CD4-positive, CD25-positive, alpha-beta regulatory T cell (primary cell): ENCODE measurements at regions not wholly inside any gene's neighbourhood (a gene's known extent, or its start where the extent isn't known, plus 50 kb on each side); places are given as distances from the start of the nearest gene placed in this dataset.

Experiments used
- ATAC-seq, 2 donors: fragments of 150-1000 bp; cut with Tn5 transposase; one replicate each; pipeline ENCODE4 v1.10.0; 2021; ENCODE audit warnings: low read depth in 2 of 2, moderate number of reproducible peaks in 2 of 2, moderate library complexity in 1 of 2
- DNase-seq, 3 donors: peaks; one replicate each; pipeline versions ENCODE4 v3.0.0 to v3.0.0-alpha.2; 2012 to 2022; ENCODE audit warnings: mixed read lengths in 1 of 3
- H3K27ac ChIP-seq: one replicate; pipeline ENCODE4 v1.7.0; 2013; ENCODE audit warnings: mild to moderate bottlenecking, low read length; ENCODE audit not compliant: insufficient read depth, poor library complexity, severe bottlenecking
- H3K27me3 ChIP-seq: one replicate; pipeline ENCODE4 v1.7.0; 2013; ENCODE audit warnings: low read length; ENCODE audit not compliant: control insufficient read depth, insufficient read depth
- H3K36me3 ChIP-seq: one replicate; pipeline ENCODE4 v1.7.0; 2013; ENCODE audit warnings: mild to moderate bottlenecking, low read length, moderate library complexity; ENCODE audit not compliant: control insufficient read depth, insufficient read depth
- H3K4me1 ChIP-seq: 2 replicates; pipeline ENCODE4 v1.7.0; 2013; ENCODE audit warnings: mild to moderate bottlenecking, low read length; ENCODE audit not compliant: insufficient read depth, control insufficient read depth, poor library complexity, severe bottlenecking
- H3K4me3 ChIP-seq: one replicate; pipeline ENCODE4 v1.7.0; 2013; ENCODE audit warnings: low read depth, mild to moderate bottlenecking, low read length, moderate library complexity
- H3K9me3 ChIP-seq, 2 experiments: 1 replicate in 1 of 2; 2 replicates in 1 of 2; pipeline ENCODE4 v1.7.0; 2013; ENCODE audit warnings: low read length in 2 of 2, mild to moderate bottlenecking in 1 of 2, moderate library complexity in 1 of 2; ENCODE audit not compliant: control insufficient read depth in 2 of 2
- H3K27ac Mint-ChIP-seq, 3 donors: one replicate each; pipeline ENCODE4 v1.8.0; 2020 to 2022; ENCODE audit warnings: mild to moderate bottlenecking in 3 of 3, mixed read lengths in 3 of 3, moderate library complexity in 2 of 3
- H3K27me3 Mint-ChIP-seq: one replicate; pipeline ENCODE4 v1.8.0; 2022; ENCODE audit warnings: mild to moderate bottlenecking, mixed read lengths
- H3K36me3 Mint-ChIP-seq: one replicate; pipeline ENCODE4 v1.8.0; 2020; ENCODE audit warnings: mixed read lengths
- H3K4me1 Mint-ChIP-seq, 4 donors: one replicate each; pipeline ENCODE4 v1.8.0; 2020 to 2022; ENCODE audit warnings: mixed read lengths in 4 of 4, mild to moderate bottlenecking in 1 of 4
- H3K4me3 Mint-ChIP-seq, 4 donors: one replicate each; pipeline ENCODE4 v1.8.0; 2020 to 2022; ENCODE audit warnings: mild to moderate bottlenecking in 4 of 4, mixed read lengths in 4 of 4, moderate library complexity in 3 of 4
- H3K9me3 Mint-ChIP-seq, 7 donors: one replicate each; pipeline ENCODE4 v1.8.0; 2020 to 2022; ENCODE audit warnings: mixed read lengths in 7 of 7, mild to moderate bottlenecking in 3 of 7, moderate library complexity in 2 of 7

DNA sequence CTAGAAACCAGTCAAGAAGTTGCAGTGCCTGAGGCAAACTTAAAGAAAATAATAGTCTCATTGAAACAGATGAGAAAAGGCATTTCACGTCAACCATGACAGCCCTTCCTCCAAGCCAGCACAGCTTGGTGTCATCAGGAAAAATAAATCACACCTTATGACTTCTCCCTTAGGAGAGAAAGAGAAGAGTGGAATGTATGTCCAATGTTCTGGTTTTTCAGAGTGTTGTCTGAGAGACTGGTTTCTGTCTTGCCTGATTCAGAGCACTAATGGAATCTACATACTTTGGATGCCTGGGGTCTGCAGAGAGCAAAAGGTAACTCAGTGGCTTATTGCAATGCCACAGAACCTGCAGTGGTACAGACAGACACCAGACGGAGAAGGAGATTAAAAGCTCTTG lies 105.5 kb upstream of the PDE4D start:
- no peaks in the 10 kb centered on the region for H3K27me3 Mint-ChIP-seq
- no peak overlapping the region for H3K4me3 ChIP-seq
- H3K9me3 Mint-ChIP-seq, result peaks cover 0 to 12% (median 4%) of the 10 kb centered on the region in 7 donors
- no peaks in the 10 kb centered on the region for H3K36me3 Mint-ChIP-seq
- H3K9me3 ChIP-seq, result no peaks in the 10 kb centered on the region
- no peaks in the 10 kb centered on the region for H3K4me1 ChIP-seq
- H3K36me3 ChIP-seq, result no peaks in the 10 kb centered on the region
- H3K27ac Mint-ChIP-seq, result no peak overlapping the region
- no peaks in the 10 kb centered on the region for H3K27me3 ChIP-seq
- H3K27ac ChIP-seq, result no peak overlapping the region
- no peak for ATAC-seq
- no peak overlapping the region for H3K4me3 Mint-ChIP-seq
- no peak for DNase-seq
- H3K4me1 Mint-ChIP-seq, result no peaks in the 10 kb centered on the region

DNA sequence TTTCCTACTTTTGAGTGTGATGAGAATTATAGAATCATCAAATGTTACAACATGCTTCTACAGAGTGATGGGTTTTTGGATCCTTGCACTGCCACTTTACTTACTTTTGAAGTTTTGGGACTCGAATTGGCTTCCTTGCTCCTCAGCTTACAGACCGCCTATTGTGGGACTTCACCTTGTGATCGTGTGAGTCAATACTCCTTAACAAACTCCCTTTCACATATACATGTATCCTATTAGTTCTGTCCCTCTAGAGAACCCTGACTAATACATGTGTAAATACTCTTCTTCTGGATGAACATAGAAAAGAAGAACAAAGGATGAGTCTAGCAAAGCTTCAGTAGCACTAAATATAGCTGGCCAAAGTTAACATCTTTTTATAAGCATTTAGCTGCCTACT lies 98.7 kb upstream of the PDE4D start:
- no peak for ATAC-seq

DNA sequence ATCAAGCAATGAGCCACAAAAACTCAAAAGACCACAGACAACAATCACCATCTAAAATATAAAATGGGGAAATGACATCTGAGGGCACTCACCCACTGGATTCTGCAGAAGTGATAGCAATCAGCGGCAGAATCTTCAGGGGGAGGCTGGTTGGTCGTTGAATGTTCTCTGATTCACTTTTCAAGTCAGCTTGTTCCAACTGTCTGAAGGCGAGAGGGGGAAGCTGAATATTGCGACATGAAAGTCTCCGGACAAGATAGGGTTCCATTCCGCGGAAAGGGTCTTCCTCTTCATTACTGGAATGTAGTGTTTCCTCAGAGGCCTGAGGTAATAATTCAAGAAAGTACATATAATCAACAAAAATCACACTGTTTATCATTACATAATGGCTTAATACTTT lies 94.9 kb upstream of the PDE4D start:
- Mint-ChIP-seq H3K4me1 (no peaks in the 10 kb centered on the region), H3K36me3 (no peaks in the 10 kb centered on the region), H3K27me3 (no peaks in the 10 kb centered on the region), H3K9me3 (peaks cover 0 to 4% (median 0%) of the 10 kb centered on the region in 7 donors), H3K4me3 (no peak overlapping the region), H3K27ac (no peak overlapping the region)
- Histone ChIP-seq H3K36me3 (no peaks in the 10 kb centered on the region), H3K27ac (no peak overlapping the region), H3K4me3 (no peak overlapping the region), H3K27me3 (no peaks in the 10 kb centered on the region), H3K9me3 (no peaks in the 10 kb centered on the region), H3K4me1 (no peaks in the 10 kb centered on the region)
- DNase-seq (no peak), ATAC-seq (no peak)

More for the DNA sequence above, 98.7 kb upstream of the PDE4D start:
- no peaks in the 10 kb centered on the region for H3K36me3 Mint-ChIP-seq
- Histone ChIP-seq H3K4me3 (no peak overlapping the region), H3K4me1 (no peaks in the 10 kb centered on the region), H3K9me3 (no peaks in the 10 kb centered on the region), H3K36me3 (no peaks in the 10 kb centered on the region), H3K27ac (no peak overlapping the region), H3K27me3 (no peaks in the 10 kb centered on the region)
- no peaks in the 10 kb centered on the region for H3K27me3 Mint-ChIP-seq
- H3K27ac Mint-ChIP-seq, result no peak overlapping the region
- no peak overlapping the region for H3K4me3 Mint-ChIP-seq
- DNase-seq, result no peak
- H3K9me3 Mint-ChIP-seq, result peaks cover 0 to 4% (median 0%) of the 10 kb centered on the region in 7 donors
- no peaks in the 10 kb centered on the region for H3K4me1 Mint-ChIP-seq

DNA sequence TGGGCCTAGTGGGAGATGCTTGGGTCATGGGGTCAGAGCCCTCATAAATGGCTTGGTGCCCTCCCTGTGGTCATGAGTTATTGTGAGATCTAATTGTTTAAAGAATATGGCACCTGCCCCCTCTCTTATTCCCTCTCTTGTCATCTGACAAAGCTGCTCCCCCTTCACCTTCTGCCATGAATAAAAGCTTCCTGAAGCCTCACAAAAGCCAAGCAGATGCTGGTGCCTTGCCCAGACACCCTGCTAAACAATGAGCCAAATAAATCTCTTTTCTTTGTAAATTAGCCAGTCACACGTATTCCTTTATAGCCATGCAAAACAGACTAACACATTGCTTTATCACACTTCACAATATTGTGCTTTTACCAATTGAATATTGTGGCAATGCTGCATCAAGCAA lies 82.8 kb upstream of the PDE4D start:
- DNase-seq (no peak), ATAC-seq (no peak)
- H3K4me3 ChIP-seq, result no peak overlapping the region
- Mint-ChIP-seq H3K27me3 (no peaks in the 10 kb centered on the region), H3K4me3 (no peak overlapping the region), H3K9me3 (peaks cover 0 to 10% (median 3%) of the 10 kb centered on the region in 7 donors), H3K4me1 (peaks cover 0 to 6% (median 0%) of the 10 kb centered on the region in 4 donors), H3K27ac (no peak overlapping the region), H3K36me3 (no peaks in the 10 kb centered on the region)
- H3K27ac ChIP-seq, result no peak overlapping the region
- no peaks in the 10 kb centered on the region for H3K36me3 ChIP-seq
- H3K27me3 ChIP-seq, result no peaks in the 10 kb centered on the region
- no peaks in the 10 kb centered on the region for H3K4me1 ChIP-seq
- H3K9me3 ChIP-seq, result no peaks in the 10 kb centered on the region

DNA sequence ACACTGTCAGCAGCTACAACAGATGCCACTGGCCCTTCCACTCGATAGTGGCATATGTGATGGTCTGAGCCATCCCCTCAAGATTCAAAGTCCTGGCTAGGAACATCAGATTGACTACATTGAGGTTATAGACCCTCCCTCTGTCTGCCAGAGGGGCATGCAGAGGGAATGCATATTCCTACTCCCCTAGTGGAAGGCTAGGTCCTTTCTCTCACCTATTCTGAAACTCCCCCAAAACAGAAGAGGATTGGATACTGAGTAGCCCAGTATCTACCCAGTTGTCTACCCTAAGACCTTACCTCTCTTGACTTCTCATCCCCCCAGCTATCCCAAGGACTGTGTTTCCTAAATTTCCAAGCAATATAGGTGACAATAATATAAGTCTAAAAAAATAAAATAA lies 78.5 kb upstream of the PDE4D start:
- Histone ChIP-seq H3K27me3 (no peaks in the 10 kb centered on the region), H3K9me3 (no peaks in the 10 kb centered on the region), H3K36me3 (no peaks in the 10 kb centered on the region), H3K4me3 (no peak overlapping the region), H3K27ac (no peak overlapping the region), H3K4me1 (no peaks in the 10 kb centered on the region)
- Mint-ChIP-seq H3K36me3 (no peaks in the 10 kb centered on the region), H3K4me1 (peaks cover 0 to 6% (median 0%) of the 10 kb centered on the region in 4 donors), H3K27me3 (no peaks in the 10 kb centered on the region), H3K4me3 (no peak overlapping the region), H3K27ac (no peak overlapping the region), H3K9me3 (peaks cover 0 to 10% (median 3%) of the 10 kb centered on the region in 7 donors)
- no peak for DNase-seq
- no peak for ATAC-seq

DNA sequence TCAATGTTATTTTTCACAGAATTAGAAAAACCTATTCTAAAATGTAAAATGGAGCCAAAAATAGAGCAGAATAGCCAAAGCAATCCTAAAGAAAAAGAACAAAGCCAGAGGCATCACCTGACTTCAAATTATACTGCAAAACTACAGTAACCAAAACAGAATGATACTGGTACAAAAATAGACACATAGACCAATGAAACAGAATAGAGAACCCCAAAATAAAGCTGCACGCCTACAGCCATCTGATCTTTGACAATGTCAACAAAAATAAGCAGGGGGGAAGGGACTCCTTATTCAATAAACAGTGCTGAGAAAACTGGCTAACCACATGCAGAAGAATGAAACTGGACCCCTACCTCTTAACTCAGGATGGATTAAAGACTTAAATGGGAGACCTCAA lies 65.8 kb upstream of the PDE4D start:
- H3K27ac ChIP-seq, result no peak overlapping the region
- Mint-ChIP-seq H3K27ac (no peak overlapping the region), H3K9me3 (peaks cover 0 to 8% (median 0%) of the 10 kb centered on the region in 7 donors), H3K27me3 (no peaks in the 10 kb centered on the region), H3K4me3 (no peak overlapping the region), H3K36me3 (no peaks in the 10 kb centered on the region), H3K4me1 (no peaks in the 10 kb centered on the region)
- no peak overlapping the region for H3K4me3 ChIP-seq
- H3K27me3 ChIP-seq, result no peaks in the 10 kb centered on the region
- DNase-seq, result no peak
- H3K9me3 ChIP-seq, result no peaks in the 10 kb centered on the region
- no peaks in the 10 kb centered on the region for H3K36me3 ChIP-seq
- no peaks in the 10 kb centered on the region for H3K4me1 ChIP-seq
- ATAC-seq, result no peak

DNA sequence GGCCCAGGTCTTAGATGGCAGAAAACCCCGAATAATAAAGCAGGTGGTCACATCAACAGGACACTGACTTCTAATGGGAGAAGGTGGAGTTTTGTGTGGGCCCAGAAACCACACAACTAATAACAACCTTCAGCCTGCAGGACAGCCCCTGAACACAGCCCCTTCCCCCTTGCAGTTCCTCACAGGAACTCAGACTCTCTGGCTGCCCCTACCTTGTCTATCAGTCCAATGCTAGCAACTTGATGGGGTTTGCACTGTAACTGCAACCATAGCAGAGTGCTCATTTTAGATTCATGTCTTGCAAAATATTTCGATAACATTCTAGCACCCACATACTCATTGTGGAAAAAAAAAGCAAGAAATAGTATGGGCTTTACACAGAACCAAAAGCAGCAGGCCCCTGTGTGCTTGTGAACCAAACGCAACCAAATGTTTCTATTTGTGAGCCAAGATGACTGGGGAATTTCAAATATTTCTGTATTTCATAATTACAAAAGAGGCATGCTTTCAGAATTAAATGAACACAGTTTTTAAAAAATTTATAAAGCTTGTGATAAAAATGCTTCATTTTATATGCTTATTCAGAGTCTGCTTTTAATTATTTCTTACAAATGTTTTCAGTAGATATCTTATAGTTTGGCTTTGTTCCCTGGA lies 62.7 kb upstream of the PDE4D start:
- no peak overlapping the region for H3K4me3 ChIP-seq
- no peak for ATAC-seq
- Mint-ChIP-seq H3K36me3 (no peaks in the 10 kb centered on the region), H3K4me3 (no peak overlapping the region), H3K4me1 (no peaks in the 10 kb centered on the region), H3K27ac (no peak overlapping the region), H3K27me3 (no peaks in the 10 kb centered on the region), H3K9me3 (peaks cover 0 to 7% (median 2%) of the 10 kb centered on the region in 7 donors)
- no peak for DNase-seq
- H3K4me1 ChIP-seq, result no peaks in the 10 kb centered on the region
- H3K27ac ChIP-seq, result no peak overlapping the region
- H3K9me3 ChIP-seq, result no peaks in the 10 kb centered on the region
- no peaks in the 10 kb centered on the region for H3K27me3 ChIP-seq
- no peaks in the 10 kb centered on the region for H3K36me3 ChIP-seq

DNA sequence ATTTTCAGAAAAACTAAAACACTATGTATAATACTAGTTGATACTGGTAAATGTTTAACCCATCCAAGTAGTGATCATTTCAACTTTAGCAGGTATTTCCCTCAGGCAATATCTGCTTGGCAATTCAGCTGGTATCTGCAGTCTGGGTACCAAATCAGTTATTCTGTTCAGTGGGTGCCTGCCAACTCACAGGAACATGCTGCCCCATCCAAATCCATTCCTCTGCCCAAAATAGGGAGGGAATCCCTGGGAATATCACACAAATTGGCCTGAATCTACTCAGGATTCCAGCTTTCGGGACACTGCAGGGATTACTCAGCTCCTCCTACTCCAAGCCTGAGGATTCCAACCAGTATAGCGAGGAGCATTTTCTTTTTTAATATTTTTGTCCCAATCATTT lies 61.7 kb upstream of the PDE4D start:
- ATAC-seq (no peak), DNase-seq (no peak)
- Mint-ChIP-seq H3K27me3 (no peaks in the 10 kb centered on the region), H3K9me3 (peaks cover 0 to 6% (median 2%) of the 10 kb centered on the region in 7 donors), H3K27ac (no peak overlapping the region), H3K4me1 (no peaks in the 10 kb centered on the region), H3K4me3 (no peak overlapping the region), H3K36me3 (no peaks in the 10 kb centered on the region)
- Histone ChIP-seq H3K27ac (no peak overlapping the region), H3K36me3 (no peaks in the 10 kb centered on the region), H3K9me3 (no peaks in the 10 kb centered on the region), H3K4me1 (no peaks in the 10 kb centered on the region), H3K4me3 (no peak overlapping the region), H3K27me3 (no peaks in the 10 kb centered on the region)
